Epithelial cell of esophagus (primary cell): ENCODE measurements at regions not wholly inside any gene's neighbourhood (a gene's known extent, or its start where the extent isn't known, plus 50 kb on each side); places are given as distances from the start of the nearest gene placed in this dataset.
A peak's percentile ranks its signal among the peaks of the same experiment; 100 is the strongest.

Source experiments
- DNase-seq: peaks from one replicate; pipeline ENCODE4 v3.0.0; 2010; ENCODE audit warnings: low read depth
- H3K4me3 ChIP-seq: 2 replicates; pipeline ENCODE4 v1.5.1; 2011; ENCODE audit warnings: mild to moderate bottlenecking, low read length, control low read depth
- CTCF ChIP-seq: IDR thresholded peaks from 2 replicates; pipeline ENCODE4 v1.5.1; 2011; ENCODE audit warnings: low read depth, mild to moderate bottlenecking, low read length, control low read depth, inconsistent platforms; ENCODE audit not compliant: insufficient read depth; ENCODE audit errors: missing control alignments

- H3K4me3 ChIP-seq = no peak overlapping the region
- TF ChIP-seq CTCF = no peak
- no peak for DNase-seq
Measured at GRCh38 chr7:114364151-114364550, 50.5 kb upstream of the FOXP2 start.

- DNase-seq = no peak
- no peak for TF ChIP-seq CTCF
- no peak overlapping the region for H3K4me3 ChIP-seq
Measured at GRCh38 chr7:114363292-114363691, 51.3 kb upstream of the FOXP2 start.

- TF ChIP-seq CTCF = no peak
- no peak overlapping the region for H3K4me3 ChIP-seq
- no peak for DNase-seq
Measured at GRCh38 chr7:114358911-114359310, 55.7 kb upstream of the FOXP2 start.

- DNase-seq = peak; percentile 57
- H3K4me3 ChIP-seq = no peak overlapping the region
- no peak for TF ChIP-seq CTCF
Measured at GRCh38 chr7:114356133-114356532, 58.5 kb upstream of the FOXP2 start.

- TF ChIP-seq CTCF = no peak
- no peak overlapping the region for H3K4me3 ChIP-seq
- DNase-seq = peak; percentile 6
Measured at GRCh38 chr7:114354306-114354705, 60.3 kb upstream of the FOXP2 start.

GRCh38 chr7:114345494-114345893 is 69.1 kb upstream of the FOXP2 start:
- H3K4me3 ChIP-seq = no peak overlapping the region
- DNase-seq = peak; percentile 55
- no peak for TF ChIP-seq CTCF

- no peak overlapping the region for H3K4me3 ChIP-seq
Measured at GRCh38 chr7:114343949-114344708, 70.5 kb upstream of the FOXP2 start.

More at GRCh38 chr7:114343949-114344708, 70.5 kb upstream of the FOXP2 start:
- no peak for DNase-seq
- no peak for TF ChIP-seq CTCF
